Activated CD8-positive, alpha-beta memory T cell treated with anti-CD3 and anti-CD28 coated beads for 24 hours (primary cell): ENCODE measurements at regions not wholly inside any gene's neighbourhood (a gene's known extent, or its start where the extent isn't known, plus 50 kb on each side); places are given as distances from the start of the nearest gene placed in this dataset.
"Not testable (repeated sequence)": the region's sequence is repeated elsewhere in the genome, so short reads cannot be mapped to it uniquely, and the experiment has no call there.

ENCODE experiments used
- DNase-seq: peaks from one replicate; pipeline ENCODE4 v3.0.0-alpha.2; 2020

DNA sequence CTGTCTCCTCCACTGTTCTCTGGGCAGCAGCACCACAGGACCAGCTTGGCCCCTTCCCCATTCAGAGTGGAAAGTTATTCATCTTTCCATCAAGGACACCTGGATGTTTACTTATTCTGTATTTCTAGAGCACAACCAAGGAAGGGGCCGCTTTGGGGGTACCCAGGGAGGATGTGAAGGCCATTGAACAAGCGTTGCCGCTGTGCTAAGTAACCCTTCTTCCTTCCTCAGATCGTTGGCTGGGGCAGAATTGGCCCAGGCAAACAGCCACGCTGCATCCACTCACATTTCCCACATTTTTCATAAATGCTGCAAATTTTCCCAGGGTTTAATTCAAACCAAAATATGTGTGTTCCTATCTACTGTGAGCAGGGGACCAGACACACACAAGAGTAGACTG lies 76.2 kb upstream of the NPAS2 start:
- no peak for DNase-seq

DNA sequence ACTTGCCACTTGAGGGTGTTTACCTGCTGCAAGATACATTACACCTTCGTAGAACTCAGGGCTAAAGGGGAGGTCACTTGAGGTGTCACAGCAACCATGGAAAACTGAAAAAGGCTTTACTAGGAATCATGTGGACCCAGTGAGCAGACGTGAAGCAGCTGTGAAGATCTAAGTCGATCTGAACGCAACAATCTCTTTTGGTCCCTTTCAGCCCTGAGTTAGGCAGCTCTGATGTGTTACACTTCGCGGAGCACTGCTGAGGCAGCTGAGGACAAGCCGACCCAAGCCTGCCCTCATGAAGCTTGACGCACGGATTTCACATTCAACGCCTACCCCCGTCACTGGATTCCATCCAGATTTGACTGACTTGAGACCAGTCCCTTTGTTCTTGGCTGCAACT lies 75.8 kb upstream of the NPAS2 start:
- no peak for DNase-seq

- DNase-seq: no peak
Measured at GRCh38 chr2:100744589-100744988, 75.3 kb upstream of the NPAS2 start.

- no peak for DNase-seq
Measured at GRCh38 chr2:100745604-100746003, 74.3 kb upstream of the NPAS2 start.

GRCh38 chr2:100747551-100747950 lies 72.4 kb upstream of the NPAS2 start:
- no peak for DNase-seq

- no peak for DNase-seq
Measured at GRCh38 chr2:100747996-100748615, 71.8 kb upstream of the NPAS2 start.

DNA sequence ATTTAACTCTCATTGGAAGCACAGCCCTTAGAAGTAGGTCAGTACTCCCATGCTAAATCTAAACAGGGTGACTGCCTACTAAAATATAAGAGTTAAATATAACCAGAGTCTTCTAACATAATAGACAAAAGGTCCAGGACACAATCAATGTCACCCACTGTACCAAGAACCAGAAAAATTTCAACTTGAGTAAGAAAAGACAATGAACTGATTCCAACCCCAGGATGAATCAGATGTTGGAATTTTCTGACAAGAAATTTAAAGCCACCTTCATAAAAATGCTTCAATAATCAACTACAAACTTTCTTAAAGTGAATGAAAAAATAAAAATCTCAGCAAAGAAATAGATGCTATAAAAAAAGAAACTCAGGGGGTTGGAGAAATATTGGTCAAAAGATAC lies 71.3 kb upstream of the NPAS2 start:
- no peak for DNase-seq

- DNase-seq: no peak
Measured at GRCh38 chr2:100749771-100750542, 70.0 kb upstream of the NPAS2 start.

- not testable (repeated sequence) for DNase-seq
Measured at GRCh38 chr2:100751871-100752625, 67.9 kb upstream of the NPAS2 start.

DNA sequence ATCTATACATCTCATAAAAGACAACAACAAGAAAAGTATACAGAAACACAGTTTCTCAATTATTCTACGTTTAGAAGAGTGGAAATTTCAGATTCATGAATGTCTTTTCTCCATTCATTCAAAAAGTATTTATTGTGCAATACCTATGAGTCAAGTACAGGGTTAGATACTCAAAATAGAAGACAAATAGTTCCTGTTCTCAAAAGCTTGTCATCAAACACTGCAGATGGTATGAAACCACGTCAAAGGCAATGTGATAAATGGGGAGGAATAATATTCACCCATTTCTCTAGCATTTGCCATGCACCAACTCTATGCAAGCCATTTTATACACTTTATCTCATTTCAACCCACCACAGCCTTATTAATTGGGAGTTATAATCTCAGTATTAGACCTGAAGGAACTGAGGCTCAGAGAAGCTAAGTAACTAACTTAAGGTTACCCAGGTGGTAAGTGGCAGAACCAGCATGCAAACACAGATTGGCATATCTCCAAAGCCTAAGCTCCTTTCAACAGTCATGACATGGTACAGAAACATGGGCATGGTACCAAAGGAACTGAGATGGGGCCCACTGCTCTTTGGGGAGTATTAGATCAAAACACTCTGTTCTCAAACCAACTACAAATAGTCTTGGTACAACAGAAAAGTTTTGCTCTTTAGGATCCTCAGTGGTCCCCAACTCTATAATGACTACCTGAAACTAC lies 67.2 kb upstream of the NPAS2 start:
- no peak for DNase-seq

GRCh38 chr2:100753444-100753843 lies 66.5 kb upstream of the NPAS2 start:
- DNase-seq: no peak

DNA sequence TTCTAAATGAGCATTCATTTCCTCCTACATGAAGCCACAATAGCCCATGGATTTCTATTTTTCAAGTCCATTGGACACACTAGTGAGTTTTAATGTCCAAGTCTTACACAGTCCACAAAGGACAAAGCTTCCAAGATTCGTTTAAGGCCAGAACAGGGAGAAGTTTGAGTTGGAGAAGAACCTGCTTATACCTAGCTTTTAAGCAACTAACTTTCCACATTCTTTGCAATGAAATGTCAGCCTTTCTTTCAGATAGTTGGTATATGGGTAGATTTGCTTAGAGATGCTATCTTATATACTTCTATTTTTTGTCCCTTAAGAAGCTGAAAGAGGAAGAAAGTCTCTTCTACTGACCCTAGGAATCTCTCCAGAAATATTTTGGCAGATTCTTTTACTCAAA lies 66.1 kb upstream of the NPAS2 start:
- DNase-seq: no peak

- DNase-seq: no peak
Measured at GRCh38 chr2:100754951-100755350, 65.0 kb upstream of the NPAS2 start.

DNA sequence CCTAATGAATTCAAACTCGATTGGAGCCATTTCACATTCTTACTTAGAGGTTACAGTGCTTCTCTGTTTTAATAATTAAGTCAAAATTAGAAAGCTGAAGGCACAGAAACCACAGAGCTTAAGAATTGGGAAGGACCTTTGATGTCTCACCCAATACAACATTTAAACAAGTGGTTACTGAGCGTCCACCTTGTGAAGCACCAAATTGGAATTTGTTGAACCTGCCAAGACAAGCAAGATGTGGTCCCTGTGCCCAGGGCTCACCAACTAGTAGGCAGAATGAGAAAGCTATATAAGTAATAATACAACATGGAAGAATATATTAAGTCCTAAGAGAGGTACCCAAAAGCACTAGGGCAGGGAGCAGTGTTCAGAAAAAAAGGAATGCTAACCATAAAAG lies 64.5 kb upstream of the NPAS2 start:
- DNase-seq: no peak

GRCh38 chr2:100756704-100757103 lies 63.2 kb upstream of the NPAS2 start:
- DNase-seq: no peak

DNA sequence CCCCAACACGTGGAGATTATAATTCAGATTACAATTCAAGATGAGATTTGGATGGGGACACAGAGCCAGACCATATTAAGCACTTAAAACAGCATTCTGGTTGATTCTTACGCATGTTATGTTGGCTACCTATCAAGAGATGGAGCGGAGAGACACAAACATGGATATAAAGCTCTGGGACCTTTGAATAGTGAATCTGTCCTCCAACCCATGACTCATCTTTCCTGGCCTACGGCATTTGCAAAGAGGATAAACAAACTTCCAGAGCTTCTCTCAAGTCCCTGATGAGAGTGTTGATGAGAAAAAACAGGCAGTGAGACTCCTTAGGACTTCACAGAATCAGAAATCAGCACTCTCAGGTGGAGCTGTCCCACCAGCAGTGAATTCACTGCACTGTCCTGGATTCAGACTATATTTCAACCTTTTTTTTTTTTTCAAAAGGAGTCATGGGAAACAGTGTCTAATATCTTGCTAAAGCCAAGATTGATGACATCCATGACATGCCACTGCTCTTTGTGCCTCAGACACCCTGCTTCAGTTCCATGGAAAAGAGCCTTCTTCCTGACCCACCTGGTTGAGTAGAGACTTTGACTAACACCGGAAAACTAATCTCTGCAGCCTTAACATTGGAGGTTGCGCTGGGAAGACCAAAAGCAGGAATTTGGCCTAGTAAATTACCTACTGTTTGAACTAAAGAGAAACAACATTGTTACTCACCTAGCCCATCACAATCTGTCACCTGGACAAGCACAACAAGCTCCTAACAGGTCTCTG lies 62.1 kb upstream of the NPAS2 start:
- no peak for DNase-seq

GRCh38 chr2:100759901-100760300 lies 60.0 kb upstream of the NPAS2 start:
- no peak for DNase-seq

DNA sequence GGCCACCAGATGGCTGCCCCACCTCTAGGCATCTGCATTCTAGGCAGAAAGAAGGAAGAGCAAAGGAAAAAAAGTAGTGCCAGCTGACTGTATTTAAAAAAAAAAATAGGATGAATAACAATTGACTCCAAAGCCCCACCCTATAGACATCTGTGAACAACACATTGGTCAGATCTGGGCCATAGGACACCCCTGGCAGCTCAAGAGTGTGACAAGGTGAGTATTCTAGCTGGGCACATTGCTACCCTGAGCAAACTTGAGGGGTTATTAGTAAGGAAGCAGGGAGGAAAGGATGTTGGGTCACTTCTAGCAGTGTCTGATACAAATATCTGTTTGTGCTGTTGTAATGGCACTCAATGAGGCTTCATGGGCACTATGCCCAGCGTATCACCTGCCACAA lies 58.6 kb upstream of the NPAS2 start:
- no peak for DNase-seq

- DNase-seq: no peak
Measured at GRCh38 chr2:100764430-100764829, 55.5 kb upstream of the NPAS2 start.

- no peak for DNase-seq
Measured at GRCh38 chr2:100765481-100765880, 54.5 kb upstream of the NPAS2 start.

- DNase-seq: no peak
Measured at GRCh38 chr2:100766256-100766655, 53.7 kb upstream of the NPAS2 start.

GRCh38 chr2:100766806-100767205 lies 53.1 kb upstream of the NPAS2 start:
- no peak for DNase-seq

- DNase-seq: no peak
Measured at GRCh38 chr2:100767224-100767653, 52.7 kb upstream of the NPAS2 start.
